Mesenchymal stem cell (in vitro differentiated cells and primary cell): ENCODE measurements at regions not wholly inside any gene's neighbourhood (a gene's known extent, or its start where the extent isn't known, plus 50 kb on each side); places are given as distances from the start of the nearest gene placed in this dataset.

Experiments
- DNase-seq: peaks from one replicate; pipeline ENCODE4 v3.0.0-alpha.2; 2013
- H2AFZ ChIP-seq: one replicate; pipeline ENCODE4 v1.6.1; 2013; ENCODE audit warnings: low read depth, mild to moderate bottlenecking, control low read depth, inconsistent platforms, low read length, moderate library complexity
- H2AK5ac ChIP-seq: 2 replicates; pipeline ENCODE4 v1.6.1; 2013; ENCODE audit warnings: low read length, moderate library complexity, mild to moderate bottlenecking, inconsistent platforms; ENCODE audit not compliant: severe bottlenecking
- H2BK120ac ChIP-seq: one replicate; pipeline ENCODE4 v1.6.1; 2013; ENCODE audit warnings: low read depth, mild to moderate bottlenecking, inconsistent platforms, low read length, moderate library complexity
- H2BK12ac ChIP-seq, 2 experiments: one replicate each; pipeline ENCODE4 v1.6.1; 2013; ENCODE audit warnings: inconsistent platforms in 2 of 2, low read length in 2 of 2, mild to moderate bottlenecking in 2 of 2, moderate library complexity in 2 of 2, control low read depth in 1 of 2
- H2BK15ac ChIP-seq: one replicate; pipeline ENCODE4 v1.6.1; 2013; ENCODE audit warnings: mild to moderate bottlenecking, low read depth, inconsistent platforms; ENCODE audit not compliant: poor library complexity, severe bottlenecking
- H2BK5ac ChIP-seq: 2 replicates; pipeline ENCODE4 v1.6.1; 2013; ENCODE audit warnings: low read depth, mild to moderate bottlenecking, low read length, control low read depth, inconsistent platforms; ENCODE audit not compliant: poor library complexity, severe bottlenecking
- H3K14ac ChIP-seq, 2 experiments: one replicate each; pipeline ENCODE4 v1.6.1; 2013; ENCODE audit warnings: inconsistent platforms in 2 of 2, low read length in 2 of 2, control low read depth in 1 of 2, mild to moderate bottlenecking in 1 of 2, moderate library complexity in 1 of 2
- H3K18ac ChIP-seq, 2 experiments: one replicate each; pipeline ENCODE4 v1.6.1; 2013; ENCODE audit warnings: inconsistent platforms in 2 of 2, low read length in 2 of 2, control low read depth in 1 of 2, low read depth in 1 of 2, mild to moderate bottlenecking in 1 of 2
- H3K23ac ChIP-seq, 2 experiments: one replicate each; pipeline ENCODE4 v1.6.1; 2013; ENCODE audit warnings: inconsistent platforms in 2 of 2, low read length in 2 of 2, mild to moderate bottlenecking in 2 of 2, moderate library complexity in 2 of 2, control low read depth in 1 of 2
- H3K27ac ChIP-seq: 2 replicates; pipeline ENCODE4 v1.5.1; 2013; ENCODE audit warnings: mild to moderate bottlenecking, moderate library complexity, low read length, control low read depth, inconsistent platforms; ENCODE audit not compliant: poor library complexity, severe bottlenecking
- H3K27me3 ChIP-seq, 2 experiments: 2 replicates each; pipeline versions ENCODE4 v1.6.1 to v1.7.0; 2013; ENCODE audit warnings: low read length in 2 of 2, mild to moderate bottlenecking in 2 of 2, moderate library complexity in 2 of 2, control low read depth in 1 of 2, inconsistent platforms in 1 of 2; ENCODE audit not compliant: control insufficient read depth in 1 of 2, insufficient read depth in 1 of 2
- H3K36me3 ChIP-seq, 2 experiments: 2 replicates each; pipeline versions ENCODE4 v1.6.1 to v1.7.0; 2013; ENCODE audit warnings: low read length in 2 of 2, control low read depth in 1 of 2, inconsistent platforms in 1 of 2, low read depth in 1 of 2, mild to moderate bottlenecking in 1 of 2; ENCODE audit not compliant: insufficient read depth in 2 of 2, control insufficient read depth in 1 of 2
- H3K4ac ChIP-seq, 2 experiments: one replicate each; pipeline ENCODE4 v1.6.1; 2013; ENCODE audit warnings: inconsistent platforms in 2 of 2, low read length in 2 of 2, mild to moderate bottlenecking in 2 of 2, moderate library complexity in 2 of 2, control low read depth in 1 of 2, low read depth in 1 of 2
- H3K4me1 ChIP-seq: 2 replicates; pipeline ENCODE4 v1.6.1; 2013; ENCODE audit warnings: low read depth, low read length, control low read depth; ENCODE audit not compliant: control insufficient read depth, insufficient read depth
- H3K4me2 ChIP-seq: 2 replicates; pipeline ENCODE4 v1.6.1; 2013; ENCODE audit warnings: low read length, mild to moderate bottlenecking, inconsistent platforms; ENCODE audit not compliant: poor library complexity, severe bottlenecking
- H3K4me3 ChIP-seq, 2 experiments: 2 replicates each; pipeline versions ENCODE4 v1.5.1 to v1.7.0; 2013; ENCODE audit warnings: low read length in 2 of 2, mild to moderate bottlenecking in 2 of 2, control low read depth in 1 of 2, low read depth in 1 of 2; ENCODE audit not compliant: insufficient read depth in 1 of 2
- H3K79me1 ChIP-seq: replicated peaks from 2 replicates; pipeline ENCODE4 v1.6.1; 2013; ENCODE audit warnings: mild to moderate bottlenecking, control low read depth, low read length, inconsistent platforms; ENCODE audit not compliant: poor library complexity, severe bottlenecking
- H3K9ac ChIP-seq: 2 replicates; pipeline ENCODE4 v1.7.0; 2013; ENCODE audit warnings: mild to moderate bottlenecking, low read length, moderate library complexity
- H3K9me3 ChIP-seq: 2 replicates; pipeline ENCODE4 v1.7.0; 2013; ENCODE audit warnings: mild to moderate bottlenecking, low read length; ENCODE audit not compliant: control insufficient read depth
- H4K8ac ChIP-seq: one replicate; pipeline ENCODE4 v1.6.1; 2013; ENCODE audit warnings: inconsistent platforms, mild to moderate bottlenecking, low read length, moderate library complexity
- H4K91ac ChIP-seq: one replicate; pipeline ENCODE4 v1.6.1; 2013; ENCODE audit warnings: mild to moderate bottlenecking, low read length, inconsistent platforms
- WGBS: methylation state at CpG from one replicate; pipeline ENCODE4 v1.1.7; 2013; ENCODE audit warnings: mixed read lengths; 5-methylcytosine and 5-hydroxymethylcytosine counted together

- H3K9ac ChIP-seq, result no peak overlapping the region
- no peak overlapping the region for H3K4me2 ChIP-seq
- H3K23ac ChIP-seq, result no peak overlapping the region
- no peak overlapping the region for H2AK5ac ChIP-seq
- no peak overlapping the region for H2AFZ ChIP-seq
- H3K27me3 ChIP-seq, result no peaks in the 10 kb centered on the region
- no peak overlapping the region for H4K8ac ChIP-seq
- H3K14ac ChIP-seq, result no peak overlapping the region
- H3K9me3 ChIP-seq, result no peaks in the 10 kb centered on the region
- H3K18ac ChIP-seq, result no peak overlapping the region
- no peaks in the 10 kb centered on the region for H3K79me1 ChIP-seq
- no peak overlapping the region for H3K27ac ChIP-seq
- no peak overlapping the region for H2BK5ac ChIP-seq
- no peak overlapping the region for H3K4me3 ChIP-seq
- no peak overlapping the region for H3K4ac ChIP-seq
- no peak overlapping the region for H2BK12ac ChIP-seq
- DNase-seq, result no peak
- H2BK15ac ChIP-seq, result no peak overlapping the region
- no peak overlapping the region for H2BK120ac ChIP-seq
- peaks cover 3% of the 10 kb centered on the region for H3K4me1 ChIP-seq
- H4K91ac ChIP-seq, result no peak overlapping the region
- 83% methylated on average over 4 of the region's 6 CpGs for WGBS
- H3K36me3 ChIP-seq, result no peaks in the 10 kb centered on the region
Observed at GRCh38 chr6:92126983-92127382, 1292.4 kb downstream of the EPHA7 start.

- Histone ChIP-seq H3K36me3 (no peaks in the 10 kb centered on the region), H4K8ac (peak overlapping the region; percentile 56), H3K79me1 (no peaks in the 10 kb centered on the region), H3K14ac (no peak overlapping the region), H3K4me2 (no peak overlapping the region), H2AK5ac (no peak overlapping the region), H4K91ac (no peak overlapping the region), H3K4ac (no peak overlapping the region), H3K23ac (no peak overlapping the region), H3K9me3 (no peaks in the 10 kb centered on the region), H3K18ac (no peak overlapping the region), H2BK5ac (no peak overlapping the region), H3K4me3 (no peak overlapping the region), H3K4me1 (peaks cover 3% of the 10 kb centered on the region), H3K9ac (no peak overlapping the region), H2BK120ac (no peak overlapping the region), H3K27ac (no peak overlapping the region), H3K27me3 (no peaks in the 10 kb centered on the region), H2AFZ (no peak overlapping the region), H2BK12ac (no peak overlapping the region), H2BK15ac (no peak overlapping the region)
- WGBS, result 77% methylated on average over 4 of the region's 4 CpGs
- no peak for DNase-seq
Observed at GRCh38 chr6:92126088-92126487, 1293.3 kb downstream of the EPHA7 start.

GRCh38 chr6:92125681-92126080 is 1293.7 kb downstream of the EPHA7 start:
- Histone ChIP-seq H2BK5ac (no peak overlapping the region), H3K14ac (no peak overlapping the region), H3K4me1 (peaks cover 3% of the 10 kb centered on the region), H3K9me3 (no peaks in the 10 kb centered on the region), H4K8ac (no peak overlapping the region), H3K79me1 (no peaks in the 10 kb centered on the region), H3K18ac (no peak overlapping the region), H3K27ac (no peak overlapping the region), H2AFZ (no peak overlapping the region), H2BK120ac (no peak overlapping the region), H3K4me3 (no peak overlapping the region), H2AK5ac (no peak overlapping the region), H2BK12ac (no peak overlapping the region), H3K23ac (no peak overlapping the region), H3K9ac (no peak overlapping the region), H3K27me3 (no peaks in the 10 kb centered on the region), H3K4me2 (no peak overlapping the region), H2BK15ac (no peak overlapping the region), H3K4ac (no peak overlapping the region), H3K36me3 (no peaks in the 10 kb centered on the region), H4K91ac (no peak overlapping the region)
- WGBS, result 59% methylated on average over 4 of the region's 4 CpGs
- no peak for DNase-seq

- Histone ChIP-seq H3K9me3 (no peaks in the 10 kb centered on the region), H2BK15ac (no peak overlapping the region), H2BK5ac (no peak overlapping the region), H3K9ac (no peak overlapping the region), H3K18ac (no peak overlapping the region), H2AFZ (peak overlapping the region; percentile 32), H2BK120ac (no peak overlapping the region), H3K79me1 (no peaks in the 10 kb centered on the region), H3K23ac (no peak overlapping the region), H4K8ac (no peak overlapping the region), H3K4me2 (no peak overlapping the region), H2AK5ac (no peak overlapping the region), H3K36me3 (no peaks in the 10 kb centered on the region), H2BK12ac (no peak overlapping the region), H4K91ac (no peak overlapping the region), H3K4me1 (peaks cover 3% of the 10 kb centered on the region), H3K27me3 (no peaks in the 10 kb centered on the region), H3K4me3 (no peak overlapping the region), H3K27ac (no peak overlapping the region), H3K4ac (no peak overlapping the region), H3K14ac (no peak overlapping the region)
- 52% methylated on average over 7 of the region's 7 CpGs for WGBS
- peak; percentile 49 for DNase-seq
Observed at GRCh38 chr6:92124200-92124651, 1295.1 kb downstream of the EPHA7 start.
